Heart right ventricle (tissue), 16 donors: ENCODE measurements at regions not wholly inside any gene's neighbourhood (a gene's known extent, or its start where the extent isn't known, plus 50 kb on each side); places are given as distances from the start of the nearest gene placed in this dataset.
A peak's percentile ranks its signal among the peaks of the same experiment; 100 is the strongest.

ENCODE experiments used
- ATAC-seq, 8 donors: fragments of 200-7000 bp; cut with Tn5 transposase; one replicate each; pipeline ENCODE4 v1.9.1; 2020; ENCODE audit warnings: mild to moderate bottlenecking in 8 of 8, moderate library complexity in 8 of 8, moderate number of reproducible peaks in 1 of 8
- DNase-seq, 2 donors: peaks; one replicate each; pipeline ENCODE4 v3.0.0-alpha.2; 2020
- H3K27ac ChIP-seq, 10 donors: fragments of 200-600 bp; sonication (generic) in 2 of 10; one replicate each; pipeline versions ENCODE4 v1.5.0 to v1.8.0; 2020 to 2022; ENCODE audit warnings: mild to moderate bottlenecking in 3 of 10
- H3K27me3 ChIP-seq, 7 donors: fragments of 200-600 bp; one replicate each; pipeline ENCODE4 v1.8.0; 2021 to 2022; ENCODE audit warnings: mild to moderate bottlenecking in 2 of 7
- H3K36me3 ChIP-seq, 9 donors: fragments of 200-600 bp; sonication (generic) in 1 of 9; one replicate each; pipeline versions ENCODE4 v1.5.0 to v1.8.0; 2020 to 2022; ENCODE audit warnings: mild to moderate bottlenecking in 2 of 9
- H3K4me1 ChIP-seq, 9 donors: fragments of 200-600 bp; sonication (generic) in 1 of 9; one replicate each; pipeline versions ENCODE4 v1.5.0 to v1.8.0; 2020 to 2022; ENCODE audit warnings: mild to moderate bottlenecking in 4 of 9
- H3K4me3 ChIP-seq, 10 donors: fragments of 200-600 bp; sonication (generic) in 2 of 10; one replicate each; pipeline versions ENCODE4 v1.5.0 to v1.8.0; 2020 to 2022; ENCODE audit warnings: mild to moderate bottlenecking in 7 of 10, moderate library complexity in 2 of 10
- H3K9me3 ChIP-seq, 11 donors: fragments of 200-600 bp in 10 of 11; sonication (generic) in 2 of 11; one replicate each; pipeline versions ENCODE4 v1.5.0 to v1.8.0; 2013 to 2022; ENCODE audit warnings: mild to moderate bottlenecking in 2 of 11, control low read depth in 1 of 11, moderate library complexity in 1 of 11
- WGBS, 2 donors: extraction: QIAGEN DNeasy Blood & Tissue Kit; methylation state at CpG; one replicate each; pipeline ENCODE4 v1.1.7; 2013; ENCODE audit warnings: inconsistent platforms in 1 of 2; 5-methylcytosine and 5-hydroxymethylcytosine counted together
- intact Hi-C, 10 donors: fragments of 100-400 bp; cut with DNase I; formaldehyde crosslinking; loops; one replicate each; pipeline versions ENCODE4 v1.11.1 to v1.14.2; 2022
- TF ChIP-seq, protein P1 (sequence below), 9 donors: fragments of 200-600 bp; sonication (generic) in 2 of 9; IDR thresholded peaks; one replicate each; pipeline versions ENCODE4 v1.5.0 to v1.8.0; 2021 to 2022; ENCODE audit warnings: antibody characterized with exemption in 9 of 9, mild to moderate bottlenecking in 5 of 9, moderate library complexity in 1 of 9
- donor health status: Arrhythmogenic right ventricular cardiomyopathy.
- donor health status: ischemic (EF 13 %, LVEDD 7.1; RV severe dilation, severe dysfunction).
- donor health status: healthy with polysubstance abuse.
- donor health status: DM: no; HTN: yes; CAD: no.
- donor health status: DM: no; HTN: no; CAD: no.
- donor health status: ischemic (EF 25% LVEDD 6.9; RV normal size, moderate dysfunction).
- donor health status: ischemic (EF 25% LVEDD 5.7; RV mildly dilated, moderate dysfunction).
- donor health status: healthy.
- donor health status: DM: yes; HTN: yes; CAD: no.
- donor health status: Ischemic cardiomyopathy.
- donor health status: ischemic (EF 35%, LVEDD 5.7; RV mildly dilated, moderate dysfunction).
- donor health status: nonischemic (EF 11% LVEDD 7.7; RV severe dilation, severe dysfunction).
- donor health status: DM: yes; HTN: yes; CAD: no.
- donor health status: PGD.
- donor health status: ischemic (EF 29% LVEDD 5.4; RV normal size, mild dysfunction).
- donor health status: nonischemic (EF 23%, LVEDD 6.1; RV moderate dilation, normal function).

DNA sequence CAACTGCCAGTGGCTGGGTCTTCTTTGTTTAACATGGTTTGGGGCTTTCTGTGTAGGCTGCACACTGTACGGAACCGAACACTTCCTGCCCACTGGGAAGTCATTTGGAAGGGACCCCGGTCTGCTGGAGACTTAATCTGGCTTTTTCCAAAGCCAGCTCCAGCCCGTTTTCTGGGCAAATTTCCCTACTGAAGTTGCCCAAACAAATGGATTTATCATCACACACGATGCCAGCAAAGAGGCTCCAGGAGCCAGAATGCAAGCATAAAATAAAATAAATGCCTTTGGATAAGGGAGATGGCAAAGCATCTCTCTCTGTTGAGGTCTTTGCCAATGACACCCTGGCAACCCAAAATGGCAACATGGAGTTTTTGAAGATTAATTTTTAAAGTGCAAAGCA, 259.9 kb upstream of the IRX3 start:
- ATAC-seq (no peak), DNase-seq (no peak)
- Histone ChIP-seq H3K4me1 (peaks cover 0 to 4% (median 0%) of the 10 kb centered on the region in 9 donors), H3K4me3 (no peak overlapping the region), H3K9me3 (no peaks in the 10 kb centered on the region), H3K27me3 (no peaks in the 10 kb centered on the region), H3K36me3 (no peaks in the 10 kb centered on the region), H3K27ac (no peak overlapping the region)
- TF ChIP-seq, protein P1, sequence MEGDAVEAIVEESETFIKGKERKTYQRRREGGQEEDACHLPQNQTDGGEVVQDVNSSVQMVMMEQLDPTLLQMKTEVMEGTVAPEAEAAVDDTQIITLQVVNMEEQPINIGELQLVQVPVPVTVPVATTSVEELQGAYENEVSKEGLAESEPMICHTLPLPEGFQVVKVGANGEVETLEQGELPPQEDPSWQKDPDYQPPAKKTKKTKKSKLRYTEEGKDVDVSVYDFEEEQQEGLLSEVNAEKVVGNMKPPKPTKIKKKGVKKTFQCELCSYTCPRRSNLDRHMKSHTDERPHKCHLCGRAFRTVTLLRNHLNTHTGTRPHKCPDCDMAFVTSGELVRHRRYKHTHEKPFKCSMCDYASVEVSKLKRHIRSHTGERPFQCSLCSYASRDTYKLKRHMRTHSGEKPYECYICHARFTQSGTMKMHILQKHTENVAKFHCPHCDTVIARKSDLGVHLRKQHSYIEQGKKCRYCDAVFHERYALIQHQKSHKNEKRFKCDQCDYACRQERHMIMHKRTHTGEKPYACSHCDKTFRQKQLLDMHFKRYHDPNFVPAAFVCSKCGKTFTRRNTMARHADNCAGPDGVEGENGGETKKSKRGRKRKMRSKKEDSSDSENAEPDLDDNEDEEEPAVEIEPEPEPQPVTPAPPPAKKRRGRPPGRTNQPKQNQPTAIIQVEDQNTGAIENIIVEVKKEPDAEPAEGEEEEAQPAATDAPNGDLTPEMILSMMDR (IDR thresholded peaks at IDR 0.05) = no peak
- WGBS, 2 donors = 39 to 40% methylated on average over 5 of the region's 5 CpGs
- intact Hi-C loops = no loop called here

DNA sequence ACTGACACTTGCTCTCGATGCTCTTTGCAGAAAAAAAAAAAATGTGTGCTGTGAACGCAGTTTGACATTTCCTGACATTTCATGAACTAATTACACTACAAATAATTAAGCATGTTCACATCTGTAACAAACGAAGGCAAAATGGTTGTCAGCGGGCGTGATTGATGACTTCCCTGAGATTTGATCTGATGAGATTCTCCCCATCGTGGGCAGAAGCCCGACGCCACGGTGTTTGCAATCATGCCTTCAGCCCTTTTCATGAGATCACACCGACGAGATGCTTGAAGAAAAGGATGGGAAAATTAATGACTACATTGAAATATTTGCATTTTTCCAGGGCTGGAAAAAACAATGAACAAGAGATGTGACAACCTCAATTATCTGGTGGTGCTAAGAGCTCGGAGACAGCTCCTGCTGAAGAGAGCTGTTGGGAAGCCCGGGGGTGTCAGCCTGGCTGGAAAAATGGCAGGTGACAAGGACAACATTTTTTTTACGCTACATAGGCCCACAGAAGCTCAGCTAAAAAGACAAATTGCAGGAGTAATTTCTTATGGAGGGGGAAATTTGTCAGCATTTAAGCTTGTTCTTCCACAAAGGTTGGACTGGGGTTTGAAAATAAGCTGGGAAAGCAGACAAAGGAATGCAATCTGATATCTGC, 259.4 kb upstream of the IRX3 start:
- Histone ChIP-seq H3K4me1 (peaks cover 0 to 4% (median 0%) of the 10 kb centered on the region in 9 donors), H3K9me3 (no peaks in the 10 kb centered on the region), H3K27ac (no peak overlapping the region), H3K27me3 (no peaks in the 10 kb centered on the region), H3K4me3 (no peak overlapping the region), H3K36me3 (no peaks in the 10 kb centered on the region)
- WGBS, 2 donors = 58 to 72% methylated on average over 14 of the region's 14 CpGs
- ATAC-seq = no peak
- intact Hi-C loops = no loop called here
- TF ChIP-seq, protein P1 (IDR thresholded peaks at IDR 0.05) = no peak
- DNase-seq = no peak

DNA sequence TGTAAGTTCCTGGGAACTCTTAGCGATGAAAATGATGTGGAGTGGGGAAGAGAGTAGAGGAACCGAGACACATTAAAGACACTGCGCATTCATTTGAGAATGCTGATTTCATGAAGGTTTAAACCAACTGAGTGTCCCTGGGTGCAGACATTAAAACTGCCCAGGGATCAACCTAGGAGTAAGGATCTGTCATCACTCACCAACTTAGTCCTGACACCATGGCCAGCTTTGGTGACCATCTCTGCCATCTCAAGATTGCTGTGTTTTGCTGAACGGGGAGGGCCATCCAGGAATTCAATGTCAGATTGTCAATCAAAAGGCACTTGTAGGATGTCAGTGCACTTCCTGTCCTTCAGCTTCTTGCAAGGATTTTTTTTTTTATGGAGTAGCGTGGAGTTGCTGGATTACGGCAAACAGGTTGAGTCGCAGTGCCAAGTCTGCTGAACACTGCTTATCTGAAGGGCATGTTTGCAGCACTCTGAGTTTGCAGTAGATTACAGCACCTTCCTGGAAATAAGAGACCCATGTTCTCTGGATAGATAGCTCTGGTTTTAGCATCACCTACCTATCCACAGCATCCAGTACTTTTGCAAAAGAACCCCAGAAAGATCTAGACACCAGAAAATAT, 258.1 kb upstream of the IRX3 start:
- H3K27ac ChIP-seq = no peak overlapping the region
- no peaks in the 10 kb centered on the region for H3K9me3 ChIP-seq
- intact Hi-C loops = no loop called here
- 49 to 54% methylated on average over 7 of the region's 7 CpGs for WGBS, 2 donors
- H3K4me3 ChIP-seq = no peak overlapping the region
- H3K4me1 ChIP-seq = peaks cover 0 to 4% (median 0%) of the 10 kb centered on the region in 9 donors
- DNase-seq (no peak), ATAC-seq (peak in 3 of 8 donors; percentile 28 to 65 (median 44))
- peaks cover 0 to 2% (median 0%) of the 10 kb centered on the region in 7 donors for H3K27me3 ChIP-seq
- no peaks in the 10 kb centered on the region for H3K36me3 ChIP-seq
- TF ChIP-seq, protein P1 (IDR thresholded peaks at IDR 0.05) = no peak

DNA sequence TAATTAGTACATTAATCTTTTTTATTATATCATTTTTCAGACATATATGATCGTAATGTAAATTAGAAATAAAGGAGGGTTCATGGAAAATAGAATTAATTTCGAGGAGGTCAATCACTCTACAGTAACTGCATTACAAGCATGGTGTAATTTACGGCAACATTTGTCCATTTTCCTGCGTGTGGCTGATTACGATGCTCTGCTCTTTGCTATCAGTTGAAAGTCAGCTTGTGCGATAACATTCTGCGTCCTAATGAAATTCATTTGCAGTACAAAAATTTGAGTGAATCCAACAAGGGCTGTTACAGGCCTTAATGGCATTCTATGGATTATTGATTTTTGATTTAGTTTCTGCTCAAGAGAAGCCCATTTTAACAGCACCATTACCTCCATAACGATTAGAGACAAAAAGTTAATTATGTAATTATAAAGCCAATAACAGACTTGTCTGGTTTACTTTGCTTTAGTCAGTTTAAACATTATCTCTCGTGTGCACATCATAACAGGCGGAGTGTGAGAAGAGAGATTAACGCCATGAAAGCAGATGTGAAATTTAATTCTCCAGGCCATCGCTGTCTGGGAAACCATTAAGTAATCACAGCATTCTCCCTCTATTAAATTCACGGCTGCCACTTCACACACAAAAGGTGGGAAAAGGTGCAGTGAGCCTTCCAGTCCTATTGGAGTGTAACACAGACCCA, 256.4 kb upstream of the IRX3 start:
- Histone ChIP-seq H3K27ac (no peak overlapping the region), H3K9me3 (no peaks in the 10 kb centered on the region), H3K36me3 (no peaks in the 10 kb centered on the region), H3K4me1 (peaks cover 0 to 4% (median 0%) of the 10 kb centered on the region in 9 donors), H3K27me3 (peaks cover 0 to 7% (median 0%) of the 10 kb centered on the region in 7 donors), H3K4me3 (no peak overlapping the region)
- DNase-seq (no peak), ATAC-seq (no peak)
- WGBS, 2 donors = 78 to 84% methylated on average over 13 of the region's 13 CpGs
- TF ChIP-seq, protein P1 (IDR thresholded peaks at IDR 0.05) = no peak
- intact Hi-C loops = no loop called here
